ENCODE measurements at regions not wholly inside any gene's neighbourhood (a gene's known extent, or its start where the extent isn't known, plus 50 kb on each side); places are given as distances from the start of the nearest gene placed in this dataset.

DNA sequence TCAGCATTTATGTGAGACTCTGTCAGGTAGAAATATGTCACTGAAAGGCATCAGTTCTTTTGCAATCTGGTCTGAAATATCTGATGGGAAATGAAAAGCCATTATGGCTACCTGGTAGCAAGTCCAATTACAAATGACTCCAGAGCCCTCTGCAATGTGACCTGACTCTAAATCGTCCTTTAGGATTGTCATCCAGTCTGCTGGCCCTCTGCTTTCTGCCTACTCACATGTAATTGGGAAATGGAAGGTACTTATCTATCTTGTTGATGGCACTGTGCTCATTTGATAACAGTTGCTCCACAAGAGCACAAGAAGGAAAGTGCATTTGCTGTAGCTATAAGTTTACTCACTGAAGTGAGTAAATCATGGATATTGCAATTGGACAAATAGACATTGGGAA lies 799.8 kb downstream of the RAPGEF2 start:
- TF ChIP-seq, protein P1, sequence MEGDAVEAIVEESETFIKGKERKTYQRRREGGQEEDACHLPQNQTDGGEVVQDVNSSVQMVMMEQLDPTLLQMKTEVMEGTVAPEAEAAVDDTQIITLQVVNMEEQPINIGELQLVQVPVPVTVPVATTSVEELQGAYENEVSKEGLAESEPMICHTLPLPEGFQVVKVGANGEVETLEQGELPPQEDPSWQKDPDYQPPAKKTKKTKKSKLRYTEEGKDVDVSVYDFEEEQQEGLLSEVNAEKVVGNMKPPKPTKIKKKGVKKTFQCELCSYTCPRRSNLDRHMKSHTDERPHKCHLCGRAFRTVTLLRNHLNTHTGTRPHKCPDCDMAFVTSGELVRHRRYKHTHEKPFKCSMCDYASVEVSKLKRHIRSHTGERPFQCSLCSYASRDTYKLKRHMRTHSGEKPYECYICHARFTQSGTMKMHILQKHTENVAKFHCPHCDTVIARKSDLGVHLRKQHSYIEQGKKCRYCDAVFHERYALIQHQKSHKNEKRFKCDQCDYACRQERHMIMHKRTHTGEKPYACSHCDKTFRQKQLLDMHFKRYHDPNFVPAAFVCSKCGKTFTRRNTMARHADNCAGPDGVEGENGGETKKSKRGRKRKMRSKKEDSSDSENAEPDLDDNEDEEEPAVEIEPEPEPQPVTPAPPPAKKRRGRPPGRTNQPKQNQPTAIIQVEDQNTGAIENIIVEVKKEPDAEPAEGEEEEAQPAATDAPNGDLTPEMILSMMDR (conservative IDR thresholded peaks at IDR 0.05), result no peak
- no peak overlapping the region for H3K27ac ChIP-seq

DNA sequence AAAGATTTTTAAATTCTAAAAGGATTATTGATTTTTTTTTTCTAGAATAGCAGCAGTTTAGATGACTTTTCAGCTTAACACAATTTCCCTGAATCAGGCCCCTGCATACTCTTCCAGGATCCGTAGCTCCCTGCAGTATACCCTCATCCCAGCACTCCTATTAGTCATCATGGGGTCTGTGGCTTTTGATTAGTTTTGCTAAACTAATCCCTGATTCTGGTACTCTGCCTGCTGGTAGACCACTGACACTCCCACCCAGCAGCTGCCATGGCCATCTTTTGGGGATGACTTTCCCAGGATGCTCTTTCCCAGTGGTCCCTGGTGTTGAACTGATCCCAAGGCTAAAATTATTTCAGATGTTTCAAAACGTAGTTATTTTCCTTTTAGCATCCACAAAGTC lies 802.0 kb downstream of the RAPGEF2 start:
- TF ChIP-seq, protein P1 (conservative IDR thresholded peaks at IDR 0.05), result no peak
- no peak overlapping the region for H3K27ac ChIP-seq

DNA sequence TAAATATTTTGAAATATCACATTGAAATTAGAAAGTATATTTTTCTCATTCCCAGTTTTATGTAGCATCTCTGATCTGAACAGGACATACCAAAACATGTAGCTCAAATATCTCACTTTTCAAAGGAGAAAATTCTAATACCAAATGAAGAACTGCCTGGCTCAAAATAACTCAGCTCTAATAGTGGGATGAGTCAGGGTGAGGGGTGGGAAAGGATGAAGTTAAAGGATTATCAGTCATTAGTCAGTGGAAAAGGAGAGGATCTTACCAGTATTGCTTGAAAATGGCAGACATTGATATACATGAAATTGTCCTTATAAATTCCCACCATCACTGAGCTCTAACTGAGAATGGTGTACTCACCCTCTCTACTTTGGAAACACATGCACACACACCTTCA lies 803.2 kb downstream of the RAPGEF2 start:
- TF ChIP-seq, protein P1 (conservative IDR thresholded peaks at IDR 0.05), result no peak
- no peak overlapping the region for H3K27ac ChIP-seq

DNA sequence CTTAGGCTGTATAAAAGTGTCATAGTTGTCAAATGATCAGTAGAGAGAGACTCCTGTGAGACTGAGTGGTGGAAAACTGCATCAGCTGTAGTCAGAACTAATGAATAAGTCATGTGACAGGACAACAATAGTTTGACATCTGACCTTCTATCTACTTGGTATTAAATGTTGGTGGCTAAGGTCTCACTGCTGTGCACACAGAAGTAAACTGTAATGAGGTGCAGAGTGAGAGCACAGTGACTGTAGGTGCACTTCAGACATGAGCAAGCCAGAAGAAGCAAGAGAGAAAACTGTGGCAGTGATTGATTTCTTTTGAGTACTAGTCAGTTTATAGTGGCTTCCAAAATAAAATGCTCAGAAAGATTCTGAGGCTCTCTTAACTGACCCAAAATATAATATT lies 803.6 kb downstream of the RAPGEF2 start:
- no peak overlapping the region for H3K27ac ChIP-seq
- TF ChIP-seq, protein P1 (conservative IDR thresholded peaks at IDR 0.05), result no peak

DNA sequence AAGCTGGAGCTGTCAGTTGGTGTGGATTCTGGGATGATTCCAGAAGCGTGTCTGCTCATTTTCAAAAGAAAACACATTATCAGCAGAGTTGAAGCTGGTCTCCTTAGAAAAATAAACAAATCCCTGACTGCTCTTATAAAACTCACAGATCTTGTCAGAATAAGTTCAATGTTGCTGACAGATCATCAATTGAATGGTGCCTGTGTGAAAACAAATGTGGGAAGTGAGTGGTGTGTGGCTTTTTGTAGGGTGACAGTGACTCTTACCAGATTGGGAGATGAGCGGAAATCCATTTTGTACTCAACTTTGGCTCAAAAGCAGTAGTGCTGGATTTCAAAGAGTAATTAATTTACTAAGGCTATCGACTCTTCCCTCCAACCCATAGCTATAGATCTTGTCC lies 807.8 kb downstream of the RAPGEF2 start:
- H3K27ac ChIP-seq, result no peak overlapping the region
- TF ChIP-seq, protein P1 (conservative IDR thresholded peaks at IDR 0.05), result no peak

- TF ChIP-seq, protein P1 (conservative IDR thresholded peaks at IDR 0.05), result no peak
- no peak overlapping the region for H3K27ac ChIP-seq
Observed at GRCh38 chr4:159922119-159922518, 819.2 kb downstream of the RAPGEF2 start.

- TF ChIP-seq, protein P1 (conservative IDR thresholded peaks at IDR 0.05), result no peak
- no peak overlapping the region for H3K27ac ChIP-seq
Observed at GRCh38 chr4:159925770-159926169, 822.9 kb downstream of the RAPGEF2 start.

DNA sequence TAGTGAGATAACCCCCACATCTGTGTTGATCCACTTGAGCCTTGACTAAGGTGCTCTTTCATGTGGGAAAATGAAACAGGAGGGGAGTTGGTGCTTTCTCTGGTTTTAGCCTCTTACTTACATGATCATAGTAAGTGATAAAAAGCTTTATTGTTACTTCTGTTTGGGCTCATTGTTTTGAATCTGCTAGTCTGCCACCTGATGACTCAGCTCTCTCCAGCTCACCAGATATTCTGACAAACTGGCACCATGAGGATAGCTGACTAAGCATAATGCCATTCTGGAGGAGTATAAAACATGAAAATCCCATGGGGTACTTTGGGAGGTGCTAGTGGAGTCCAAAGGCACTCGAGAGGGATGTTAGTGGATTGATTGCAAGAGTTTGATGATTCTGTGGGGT lies 824.0 kb downstream of the RAPGEF2 start:
- H3K27ac ChIP-seq, result no peak overlapping the region
- TF ChIP-seq, protein P1 (conservative IDR thresholded peaks at IDR 0.05), result no peak
